ENCODE measurements at regions not wholly inside any gene's neighbourhood (a gene's known extent, or its start where the extent isn't known, plus 50 kb on each side); places are given as distances from the start of the nearest gene placed in this dataset.

- TF ChIP-seq ZNF274 (IDR thresholded peaks at IDR 0.05; ENCODE audit: low read depth, low read length), result no peak
- TF ChIP-seq SUZ12 (IDR thresholded peaks at IDR 0.05; ENCODE audit: extremely low read depth, insufficient read depth, insufficient read length), result no peak
- no peak for TF ChIP-seq YY1 (IDR thresholded peaks at IDR 0.05; ENCODE audit: insufficient read depth, insufficient read length)
Observed at GRCh38 chr5:102654559-102655349, 100.4 kb upstream of the PAM start.
